Ascending aorta (tissue), 2 donors: ENCODE measurements at regions not wholly inside any gene's neighbourhood (a gene's known extent, or its start where the extent isn't known, plus 50 kb on each side); places are given as distances from the start of the nearest gene placed in this dataset.

ENCODE experiments used
- DNase-seq, 2 donors: peaks; one replicate each; pipeline ENCODE4 v3.0.0-alpha.2; 2019; ENCODE audit warnings: low spot score in 2 of 2
- H3K27ac ChIP-seq, 2 donors: fragments of 200-600 bp; sonication (generic); one replicate each; pipeline ENCODE4 v1.5.1; 2016 to 2017; ENCODE audit warnings: mild to moderate bottlenecking in 1 of 2
- H3K27me3 ChIP-seq: fragments of 200-600 bp; sonication (generic); one replicate; pipeline ENCODE4 v1.5.1; 2017
- H3K36me3 ChIP-seq, 2 donors: fragments of 200-600 bp; sonication (generic); one replicate each; pipeline ENCODE4 v1.5.1; 2016
- H3K4me1 ChIP-seq, 2 donors: fragments of 200-600 bp; sonication (generic); one replicate each; pipeline ENCODE4 v1.5.1; 2016 to 2017; ENCODE audit warnings: mild to moderate bottlenecking in 1 of 2
- H3K4me3 ChIP-seq, 2 donors: fragments of 200-600 bp; sonication (generic); one replicate each; pipeline ENCODE4 v1.5.1; 2016 to 2017; ENCODE audit warnings: mild to moderate bottlenecking in 1 of 2
- H3K9me3 ChIP-seq, 2 donors: fragments of 200-600 bp; sonication (generic); one replicate each; pipeline ENCODE4 v1.5.1; 2016
- intact Hi-C: fragments of 100-400 bp; cut with DNase I; formaldehyde crosslinking; loops from one replicate; pipeline ENCODE4 v1.15.1; 2023
- TF ChIP-seq, protein P1 (sequence below), 3 experiments: fragments of 200-600 bp in 2 of 3; fragments of 450-650 bp in 1 of 3; sonication (generic) in 2 of 3; IDR thresholded peaks; one replicate each; pipeline ENCODE4 v1.5.1; 2016 to 2019; ENCODE audit warnings: antibody characterized with exemption in 3 of 3, mild to moderate bottlenecking in 1 of 3, moderate library complexity in 1 of 3

DNA sequence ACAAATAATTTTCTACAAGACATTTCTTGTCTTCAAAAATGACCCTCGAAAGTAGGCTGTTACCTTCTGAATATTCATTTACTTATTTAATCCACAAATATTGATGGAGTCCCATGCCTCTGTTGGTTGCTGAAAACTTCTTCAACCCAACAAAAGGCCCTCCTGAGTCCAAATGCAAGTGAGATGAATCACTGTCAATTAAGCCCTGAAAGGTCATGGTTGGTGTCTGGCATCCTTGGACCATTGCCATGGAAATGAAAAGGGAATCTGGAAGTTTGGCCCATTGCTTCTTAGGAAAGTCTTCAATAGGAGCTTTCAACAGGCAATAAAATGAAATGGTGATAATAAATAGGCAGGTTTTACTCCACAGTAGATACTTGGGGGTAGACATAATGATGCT lies 364.7 kb upstream of the DYNLRB2 start:
- no peak for DNase-seq
- Histone ChIP-seq H3K9me3 (no peaks in the 10 kb centered on the region), H3K27me3 (no peaks in the 10 kb centered on the region), H3K4me3 (no peak overlapping the region), H3K36me3 (no peaks in the 10 kb centered on the region), H3K4me1 (no peaks in the 10 kb centered on the region), H3K27ac (no peak overlapping the region)
- intact Hi-C loops = no loop called here
- TF ChIP-seq, protein P1, sequence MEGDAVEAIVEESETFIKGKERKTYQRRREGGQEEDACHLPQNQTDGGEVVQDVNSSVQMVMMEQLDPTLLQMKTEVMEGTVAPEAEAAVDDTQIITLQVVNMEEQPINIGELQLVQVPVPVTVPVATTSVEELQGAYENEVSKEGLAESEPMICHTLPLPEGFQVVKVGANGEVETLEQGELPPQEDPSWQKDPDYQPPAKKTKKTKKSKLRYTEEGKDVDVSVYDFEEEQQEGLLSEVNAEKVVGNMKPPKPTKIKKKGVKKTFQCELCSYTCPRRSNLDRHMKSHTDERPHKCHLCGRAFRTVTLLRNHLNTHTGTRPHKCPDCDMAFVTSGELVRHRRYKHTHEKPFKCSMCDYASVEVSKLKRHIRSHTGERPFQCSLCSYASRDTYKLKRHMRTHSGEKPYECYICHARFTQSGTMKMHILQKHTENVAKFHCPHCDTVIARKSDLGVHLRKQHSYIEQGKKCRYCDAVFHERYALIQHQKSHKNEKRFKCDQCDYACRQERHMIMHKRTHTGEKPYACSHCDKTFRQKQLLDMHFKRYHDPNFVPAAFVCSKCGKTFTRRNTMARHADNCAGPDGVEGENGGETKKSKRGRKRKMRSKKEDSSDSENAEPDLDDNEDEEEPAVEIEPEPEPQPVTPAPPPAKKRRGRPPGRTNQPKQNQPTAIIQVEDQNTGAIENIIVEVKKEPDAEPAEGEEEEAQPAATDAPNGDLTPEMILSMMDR (IDR thresholded peaks at IDR 0.05) = no peak

DNA sequence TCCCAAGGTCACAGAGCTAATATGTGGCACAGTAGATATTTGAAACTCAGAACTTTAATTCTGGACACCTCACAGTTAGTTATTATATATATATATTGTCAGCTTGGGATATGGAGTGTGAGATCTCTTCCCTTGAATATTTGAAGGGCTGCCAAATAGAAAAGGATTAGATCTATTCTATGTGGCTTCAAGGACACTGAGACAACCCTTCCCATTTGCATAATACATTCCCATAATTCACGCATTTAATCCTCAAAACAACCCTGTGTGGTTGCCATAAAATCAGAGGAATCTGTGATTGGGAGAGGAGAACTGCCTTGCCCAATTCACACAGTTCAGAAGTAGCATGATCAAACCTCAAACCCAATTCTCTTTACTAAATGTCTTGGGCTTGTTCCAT lies 365.8 kb upstream of the DYNLRB2 start:
- TF ChIP-seq, protein P1 (IDR thresholded peaks at IDR 0.05) = no peak
- Histone ChIP-seq H3K4me1 (no peaks in the 10 kb centered on the region), H3K9me3 (no peaks in the 10 kb centered on the region), H3K27me3 (no peaks in the 10 kb centered on the region), H3K36me3 (no peaks in the 10 kb centered on the region), H3K4me3 (no peak overlapping the region), H3K27ac (no peak overlapping the region)
- DNase-seq = no peak
- intact Hi-C loops = no loop called here

DNA sequence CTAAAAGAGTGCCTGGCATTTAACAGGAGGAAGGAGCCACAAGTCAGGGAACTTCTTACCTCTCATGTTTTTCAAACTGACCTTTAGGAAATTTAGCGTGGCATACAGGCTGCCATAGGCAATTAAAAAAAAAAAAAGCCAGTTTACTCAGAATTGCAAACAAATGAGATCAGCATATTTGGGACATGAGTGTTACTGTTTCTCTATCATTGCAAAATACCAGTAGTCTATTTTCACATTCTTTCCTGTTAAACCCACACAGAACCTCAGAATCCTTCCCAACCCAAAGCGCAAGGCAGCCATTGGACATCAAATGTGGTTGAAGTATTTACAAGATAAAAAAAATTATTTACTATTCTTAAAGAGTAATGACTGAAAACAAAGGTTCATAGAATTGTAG lies 366.4 kb upstream of the DYNLRB2 start:
- no peak overlapping the region for H3K27ac ChIP-seq
- no peaks in the 10 kb centered on the region for H3K36me3 ChIP-seq
- TF ChIP-seq, protein P1 (IDR thresholded peaks at IDR 0.05) = no peak
- no peaks in the 10 kb centered on the region for H3K27me3 ChIP-seq
- H3K9me3 ChIP-seq = no peaks in the 10 kb centered on the region
- DNase-seq = no peak
- H3K4me1 ChIP-seq = no peaks in the 10 kb centered on the region
- intact Hi-C loops = no loop called here
- H3K4me3 ChIP-seq = no peak overlapping the region

DNA sequence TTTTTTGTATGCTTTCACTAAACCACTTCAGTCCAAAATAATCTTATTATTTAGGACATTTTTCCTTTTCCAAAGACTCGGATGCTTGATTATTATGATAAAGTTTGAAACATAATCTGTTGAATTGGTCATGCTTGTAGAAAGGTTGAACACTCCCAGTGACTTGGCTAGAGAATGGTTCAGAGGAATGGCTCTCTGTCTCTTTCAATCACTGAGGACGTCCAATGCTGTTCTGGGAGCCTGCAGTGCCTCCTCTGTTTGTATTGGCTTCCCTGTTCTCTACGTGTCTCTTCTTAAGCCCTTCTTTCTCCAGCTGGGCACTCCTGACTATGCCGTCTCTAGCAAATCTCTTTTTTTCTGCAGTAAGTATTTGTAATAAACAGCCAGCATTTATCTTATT lies 369.0 kb upstream of the DYNLRB2 start:
- H3K4me1 ChIP-seq = no peaks in the 10 kb centered on the region
- no peaks in the 10 kb centered on the region for H3K27me3 ChIP-seq
- H3K36me3 ChIP-seq = no peaks in the 10 kb centered on the region
- no peak overlapping the region for H3K27ac ChIP-seq
- H3K4me3 ChIP-seq = no peak overlapping the region
- TF ChIP-seq, protein P1 (IDR thresholded peaks at IDR 0.05) = no peak
- H3K9me3 ChIP-seq = no peaks in the 10 kb centered on the region
- no peak for DNase-seq
- intact Hi-C loops = no loop called here

DNA sequence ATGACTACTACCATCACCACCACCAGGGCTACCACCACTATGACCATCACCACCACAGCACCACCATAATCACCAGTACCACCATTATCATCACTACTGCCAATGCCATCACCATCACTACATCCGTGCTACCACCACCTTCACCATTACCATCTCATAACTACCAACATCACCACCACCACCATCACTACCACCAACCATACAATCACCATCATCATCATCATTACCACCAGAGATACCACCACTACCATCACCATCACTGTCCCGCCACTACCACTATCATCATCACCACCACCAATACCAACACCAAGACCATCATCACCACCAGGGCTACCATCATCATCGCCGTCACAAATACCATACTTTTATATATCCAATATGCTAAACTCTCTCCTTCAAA lies 369.6 kb upstream of the DYNLRB2 start:
- no peak overlapping the region for H3K4me3 ChIP-seq
- DNase-seq = no peak
- intact Hi-C loops = no loop called here
- TF ChIP-seq, protein P1 (IDR thresholded peaks at IDR 0.05) = no peak
- no peaks in the 10 kb centered on the region for H3K27me3 ChIP-seq
- H3K4me1 ChIP-seq = no peaks in the 10 kb centered on the region
- H3K9me3 ChIP-seq = no peaks in the 10 kb centered on the region
- H3K36me3 ChIP-seq = no peaks in the 10 kb centered on the region
- H3K27ac ChIP-seq = no peak overlapping the region

DNA sequence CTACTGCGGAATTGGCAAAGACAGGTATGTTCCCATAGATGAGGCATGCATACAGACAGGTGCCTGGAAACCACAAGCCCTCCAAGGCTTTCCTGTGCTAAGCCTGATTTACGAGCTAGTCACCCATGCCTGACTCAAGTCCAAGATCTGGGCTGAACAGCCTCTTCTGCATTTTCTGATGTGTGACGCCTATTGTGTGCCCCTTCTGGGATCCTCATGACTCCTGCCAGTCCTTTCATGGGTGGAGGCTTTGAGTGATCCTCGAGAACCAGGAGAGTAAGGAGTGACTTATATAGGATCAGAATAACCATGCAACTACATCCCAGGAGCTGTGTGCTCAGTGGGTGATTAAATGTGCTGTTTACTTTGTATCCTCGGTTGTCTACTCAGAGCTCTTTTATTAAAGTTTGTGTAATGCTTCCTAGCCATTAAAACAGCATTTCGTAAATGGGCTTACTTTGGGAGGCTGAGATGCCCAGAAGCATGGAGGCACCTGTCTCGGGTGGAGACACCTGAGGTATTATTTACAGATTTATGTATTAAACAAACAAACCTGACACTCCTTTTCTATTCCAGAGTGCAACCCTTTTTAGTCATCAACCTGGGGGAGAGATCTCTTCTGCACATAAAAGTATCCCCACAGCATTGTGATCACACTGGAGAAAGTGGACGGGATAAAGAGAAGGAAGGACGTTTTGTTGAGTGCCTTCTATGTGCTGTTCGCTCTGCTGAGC lies 373.0 kb upstream of the DYNLRB2 start:
- Histone ChIP-seq H3K27me3 (no peaks in the 10 kb centered on the region), H3K27ac (no peak overlapping the region), H3K9me3 (no peaks in the 10 kb centered on the region), H3K36me3 (no peaks in the 10 kb centered on the region), H3K4me1 (no peaks in the 10 kb centered on the region), H3K4me3 (no peak overlapping the region)
- no peak for DNase-seq
- intact Hi-C loops = no loop called here
- TF ChIP-seq, protein P1 (IDR thresholded peaks at IDR 0.05) = no peak
